Renal cortical epithelial cell (primary cell): ENCODE measurements at regions not wholly inside any gene's neighbourhood (a gene's known extent, or its start where the extent isn't known, plus 50 kb on each side); places are given as distances from the start of the nearest gene placed in this dataset.

ENCODE experiments used
- DNase-seq: peaks from one replicate; pipeline ENCODE4 v3.0.0-alpha.2; 2011; ENCODE audit warnings: low read depth

- DNase-seq, result no peak
These were observed 213.2 kb downstream of the KCNJ3 start for GRCh38 chr2:154911729-154912128.

GRCh38 chr2:154910701-154911100 is 212.2 kb downstream of the KCNJ3 start:
- no peak for DNase-seq

DNA sequence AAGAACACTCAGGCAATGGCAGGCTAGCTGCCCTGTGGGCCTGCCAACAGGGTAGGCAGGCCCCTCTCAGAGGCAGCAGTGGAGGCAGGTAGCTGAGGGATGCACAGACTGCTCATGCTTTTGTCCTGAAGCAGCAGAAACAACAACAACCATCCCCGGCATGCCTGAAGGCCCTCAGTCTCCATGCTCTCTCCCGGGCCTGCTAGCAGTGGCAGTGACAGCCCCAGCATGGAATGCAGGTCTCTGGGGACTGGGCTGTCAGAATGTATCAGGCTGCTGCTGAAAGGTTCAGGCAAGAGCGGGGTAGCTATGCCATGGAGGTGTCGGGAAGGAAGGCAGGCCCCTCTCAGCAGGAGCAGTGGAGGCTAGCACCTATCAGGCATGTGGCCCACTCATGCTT is 209.8 kb downstream of the KCNJ3 start:
- no peak for DNase-seq
